H1 (cell line): ENCODE measurements at regions not wholly inside any gene's neighbourhood (a gene's known extent, or its start where the extent isn't known, plus 50 kb on each side); places are given as distances from the start of the nearest gene placed in this dataset.

ENCODE experiments used
- CTCF ChIA-PET: fragments of 300-600 bp; sonication (Branson Sonifier 250); formaldehyde crosslinking; loops from one replicate; lab custom pipeline; 2021; ENCODE audit not compliant: partially characterized antibody; lab: Charles Lee
- POLR2A ChIA-PET: fragments of 300-600 bp; sonication (Branson Sonifier 250); formaldehyde crosslinking; loops from one replicate; lab custom pipeline; 2021; ENCODE audit warnings: inconsistent platforms; ENCODE audit not compliant: partially characterized antibody; lab: Charles Lee
- DNase-seq, 2 experiments: peaks; one replicate each; pipeline versions ENCODE4 v3.0.0 to v3.0.0-alpha.2; 2010 to 2022; ENCODE audit warnings: low spot score in 2 of 2, low read depth in 1 of 2, mixed read lengths in 1 of 2
- FAIRE-seq: peaks from 2 replicates; lab custom pipeline; 2011; peaks lifted over from hg19 to GRCh38; lab: Jason Lieb, UNC
- H2AFZ ChIP-seq: 2 replicates; pipeline ENCODE4 v1.8.1; 2012; ENCODE audit warnings: low read length, inconsistent platforms
- H2AK5ac ChIP-seq: 2 replicates; pipeline ENCODE4 v1.6.1; 2013; ENCODE audit warnings: low read depth, low read length
- H2BK120ac ChIP-seq: replicated peaks from 2 replicates; pipeline ENCODE3; 2013; ENCODE audit warnings: low read depth, low read length, inconsistent platforms
- H2BK12ac ChIP-seq: 2 replicates; pipeline ENCODE4 v1.6.1; 2013; ENCODE audit warnings: low read depth, low read length
- H2BK15ac ChIP-seq: 2 replicates; pipeline ENCODE4 v1.6.1; 2013; ENCODE audit warnings: low read length
- H2BK20ac ChIP-seq: 2 replicates; pipeline ENCODE4 v1.6.1; 2013; ENCODE audit warnings: low read length
- H2BK5ac ChIP-seq: 2 replicates; pipeline ENCODE4 v1.6.1; 2013; ENCODE audit warnings: low read depth, low read length
- H3K14ac ChIP-seq: 2 replicates; pipeline ENCODE4 v1.6.1; 2013; ENCODE audit warnings: inconsistent platforms; ENCODE audit not compliant: insufficient read length
- H3K18ac ChIP-seq: 2 replicates; pipeline ENCODE4 v1.6.1; 2013; ENCODE audit warnings: low read length; ENCODE audit errors: extremely low read depth
- H3K23ac ChIP-seq: 2 replicates; pipeline ENCODE4 v1.6.1; 2013; ENCODE audit warnings: inconsistent platforms; ENCODE audit not compliant: insufficient read length
- H3K23me2 ChIP-seq: 2 replicates; pipeline ENCODE4 v1.6.1; 2013; ENCODE audit warnings: low read depth, low read length
- H3K27ac ChIP-seq: 2 replicates; pipeline ENCODE4 v1.6.1; 2011; ENCODE audit warnings: low read depth, low read length, inconsistent platforms
- H3K27me3 ChIP-seq, 4 experiments: replicated peaks in 1 of 4; 1 replicate in 1 of 4; 2 replicates in 3 of 4; pipeline versions ENCODE4 v1.6.1 to v1.8.1; 2011 to 2013; ENCODE audit warnings: low read length in 3 of 4, mild to moderate bottlenecking in 3 of 4, inconsistent platforms in 2 of 4, mixed read lengths in 2 of 4, moderate library complexity in 1 of 4; ENCODE audit not compliant: control insufficient read depth in 3 of 4, insufficient read depth in 3 of 4; ENCODE audit errors: extremely low read depth in 1 of 4
- H3K36me3 ChIP-seq, 4 experiments: 2 replicates each; pipeline versions ENCODE4 v1.6.1 to v1.8.1; 2011 to 2013; ENCODE audit warnings: mild to moderate bottlenecking in 4 of 4, low read length in 3 of 4, moderate library complexity in 2 of 4, control low read depth in 1 of 4, inconsistent platforms in 1 of 4; ENCODE audit not compliant: insufficient read depth in 4 of 4, control insufficient read depth in 2 of 4
- H3K4ac ChIP-seq: replicated peaks from 2 replicates; pipeline ENCODE3; 2013; ENCODE audit warnings: low read length, low read depth, mixed read lengths, inconsistent platforms; ENCODE audit not compliant: insufficient read length
- H3K4me1 ChIP-seq, 4 experiments: replicated peaks in 1 of 4; 1 replicate in 1 of 4; 2 replicates in 3 of 4; pipeline versions ENCODE4 v1.6.1 to v1.8.1; 2011 to 2013; ENCODE audit warnings: low read length in 3 of 4, inconsistent platforms in 2 of 4, mixed read lengths in 1 of 4; ENCODE audit not compliant: insufficient read depth in 4 of 4, control insufficient read depth in 3 of 4
- H3K4me2 ChIP-seq, 2 experiments: 2 replicates each; pipeline versions ENCODE4 v1.6.1 to v1.8.1; 2011 to 2013; ENCODE audit warnings: low read depth in 2 of 2, low read length in 2 of 2, control low read depth in 1 of 2, inconsistent platforms in 1 of 2, mild to moderate bottlenecking in 1 of 2; ENCODE audit not compliant: insufficient read depth in 1 of 2
- H3K4me3 ChIP-seq, 4 experiments: fragments of 200-600, 300-600 bp in 1 of 4; sonication (generic), shearing (Covaris generic), sonication (Bioruptor Twin) in 1 of 4; 2 replicates each; pipeline versions ENCODE4 v1.5.1 to v1.8.1; 2011 to 2016; ENCODE audit warnings: low read length in 4 of 4, low read depth in 3 of 4, control low read depth in 2 of 4, inconsistent platforms in 2 of 4, mild to moderate bottlenecking in 2 of 4, mixed read lengths in 1 of 4, moderate library complexity in 1 of 4; ENCODE audit not compliant: insufficient read depth in 2 of 4; ENCODE audit errors: extremely low read depth in 1 of 4
- H3K56ac ChIP-seq: replicated peaks from 2 replicates; pipeline ENCODE3; 2013; ENCODE audit warnings: low read depth, mild to moderate bottlenecking, mixed read lengths, low read length, inconsistent platforms; ENCODE audit not compliant: insufficient read length
- H3K79me1 ChIP-seq: 2 replicates; pipeline ENCODE4 v1.6.1; 2013; ENCODE audit warnings: low read depth, low read length, control low read depth
- H3K79me2 ChIP-seq, 2 experiments: 2 replicates each; pipeline versions ENCODE4 v1.6.1 to v1.8.1; 2012 to 2013; ENCODE audit warnings: low read length in 2 of 2, mild to moderate bottlenecking in 2 of 2, inconsistent platforms in 1 of 2; ENCODE audit not compliant: insufficient read depth in 2 of 2, control insufficient read depth in 1 of 2
- H3K9ac ChIP-seq, 4 experiments: replicated peaks in 1 of 4; 1 replicate in 1 of 4; 2 replicates in 3 of 4; pipeline versions ENCODE4 v1.6.1 to v1.8.1; 2011 to 2013; ENCODE audit warnings: low read depth in 3 of 4, low read length in 3 of 4, control low read depth in 2 of 4, mild to moderate bottlenecking in 2 of 4, moderate library complexity in 2 of 4, inconsistent platforms in 1 of 4; ENCODE audit errors: extremely low read depth in 1 of 4
- H3K9me3 ChIP-seq, 2 experiments: 2 replicates each; pipeline versions ENCODE4 v1.6.1 to v1.8.1; 2012 to 2013; ENCODE audit warnings: mild to moderate bottlenecking in 2 of 2, moderate library complexity in 2 of 2, control low read depth in 1 of 2, inconsistent platforms in 1 of 2, low read depth in 1 of 2, low read length in 1 of 2, mixed read lengths in 1 of 2; ENCODE audit not compliant: insufficient read depth in 2 of 2
- H4K20me1 ChIP-seq, 2 experiments: replicated peaks in 1 of 2; 2 replicates each; pipeline versions ENCODE3 to v1.8.1; 2011 to 2013; ENCODE audit warnings: inconsistent platforms in 2 of 2, low read length in 2 of 2, mild to moderate bottlenecking in 1 of 2; ENCODE audit not compliant: insufficient read depth in 2 of 2, control insufficient read depth in 1 of 2
- H4K5ac ChIP-seq: 2 replicates; pipeline ENCODE4 v1.6.1; 2013; ENCODE audit warnings: low read length, low read depth, mixed read lengths, inconsistent platforms; ENCODE audit not compliant: insufficient read length
- H4K8ac ChIP-seq: 2 replicates; pipeline ENCODE4 v1.8.0; 2013; ENCODE audit warnings: mild to moderate bottlenecking, moderate library complexity, low read length, inconsistent platforms; ENCODE audit not compliant: insufficient read depth; ENCODE audit errors: extremely low read depth
- H4K91ac ChIP-seq: replicated peaks from 2 replicates; pipeline ENCODE3; 2013; ENCODE audit warnings: low read length, mixed read lengths, inconsistent platforms; ENCODE audit not compliant: insufficient read length
- CTBP2 ChIP-seq: IDR thresholded peaks from 2 replicates; pipeline ENCODE4 v1.7.0; 2011; ENCODE audit warnings: borderline replicate concordance, mild to moderate bottlenecking, moderate library complexity, mixed read lengths, low read length; ENCODE audit not compliant: insufficient read depth, insufficient read length
- EP300 ChIP-seq, 2 experiments: IDR thresholded peaks; 1 replicate in 1 of 2; 2 replicates in 1 of 2; pipeline ENCODE4 v1.6.1; 2011 to 2012; ENCODE audit warnings: low read depth in 2 of 2, low read length in 2 of 2, mild to moderate bottlenecking in 2 of 2, borderline replicate concordance in 1 of 2, inconsistent platforms in 1 of 2, moderate library complexity in 1 of 2
- SIN3A ChIP-seq, 2 experiments: IDR thresholded peaks in 1 of 2; conservative IDR thresholded peaks in 1 of 2; 2 replicates each; pipeline ENCODE4 v1.6.1; 2011 to 2012; ENCODE audit warnings: low read length in 2 of 2, improper control_type of control experiment in 1 of 2, low read depth in 1 of 2, mild to moderate bottlenecking in 1 of 2
- WGBS, 2 experiments: shearing (Covaris generic) in 1 of 2; methylation state at CpG; one replicate each; pipeline versions ENCODE4 v1.1.6 to v1.1.7; 2013 to 2015; ENCODE audit warnings: low lambda C conversion rate in 2 of 2, mixed read lengths in 2 of 2, inconsistent platforms in 1 of 2, low coverage in 1 of 2, missing lambda C conversion rate in 1 of 2; ENCODE audit not compliant: insufficient replicate concordance in 2 of 2, insufficient coverage in 1 of 2, insufficient read length in 1 of 2; ENCODE audit errors: extremely low coverage in 1 of 2, missing lambda C conversion rate in 1 of 2; 5-methylcytosine and 5-hydroxymethylcytosine counted together

- H3K9ac ChIP-seq = no peak overlapping the region
- TF ChIP-seq CTBP2 = no peak
- no peak for TF ChIP-seq SIN3A (conservative IDR thresholded peaks at IDR 0.05 in 1 of 2, IDR thresholded peaks at IDR 0.05 in 1 of 2; ENCODE audit: low read depth in 1 of 2, low read length in 2 of 2)
- no peak for TF ChIP-seq EP300 (IDR thresholded peaks at IDR 0.05; ENCODE audit: borderline replicate concordance in 1 of 2, low read depth in 2 of 2, low read length in 2 of 2)
Measured at GRCh38 chr11:23497040-23497439, 636.8 kb upstream of the CCDC179 start.

More at GRCh38 chr11:23497040-23497439, 636.8 kb upstream of the CCDC179 start:
- peaks cover 0 to 3% (median 0%) of the 10 kb centered on the region in 4 experiments; a peak in 2 of 7 replicates for H3K4me1 ChIP-seq
- no peak overlapping the region for H3K4me3 ChIP-seq
- ChIA-PET CTCF (interaction anchor here (0.7 kb wide), 1 partner anchor 174 kb away, joined by 3 read pairs; no protein-coding TSS in a partner anchor), POLR2A (no interaction called here)
- H3K18ac ChIP-seq = no peak overlapping the region
- no peak overlapping the region for H2BK12ac ChIP-seq
- H3K27me3 ChIP-seq = no peaks in the 10 kb centered on the region
- H4K91ac ChIP-seq = no peak overlapping the region
- H2BK20ac ChIP-seq = no peak overlapping the region
- no peaks in the 10 kb centered on the region; the same call in 1 of the 2 replicates for H3K23me2 ChIP-seq
- H4K5ac ChIP-seq = no peak overlapping the region
- H3K4me2 ChIP-seq = no peak overlapping the region
- H3K4ac ChIP-seq = no peak overlapping the region
- H2BK120ac ChIP-seq = no peak overlapping the region
- no peak overlapping the region for H4K8ac ChIP-seq
- no peaks in the 10 kb centered on the region for H3K36me3 ChIP-seq
- no peak overlapping the region for H2AFZ ChIP-seq
- H3K9me3 ChIP-seq = no peaks in the 10 kb centered on the region; a peak in 1 of 4 replicates
- 100% methylated on average over 1 of the region's 1 CpG; no CpG with 5 or more reads in 1 of the 2 experiments for WGBS, 2 experiments
- H3K23ac ChIP-seq = no peak overlapping the region
- H2AK5ac ChIP-seq = no peak overlapping the region
- H2BK5ac ChIP-seq = no peak overlapping the region
- H3K56ac ChIP-seq = no peak overlapping the region
- no peaks in the 10 kb centered on the region for H3K79me1 ChIP-seq
- H3K79me2 ChIP-seq = no peaks in the 10 kb centered on the region
- DNase-seq (no peak), FAIRE-seq (no peak)
- no peak overlapping the region for H3K14ac ChIP-seq
- H4K20me1 ChIP-seq = no peaks in the 10 kb centered on the region
- no peak overlapping the region for H2BK15ac ChIP-seq
- no peak overlapping the region for H3K27ac ChIP-seq
